HepG2 (cell line): ENCODE measurements at regions not wholly inside any gene's neighbourhood (a gene's known extent, or its start where the extent isn't known, plus 50 kb on each side); places are given as distances from the start of the nearest gene placed in this dataset.

ENCODE experiments used
- ATAC-seq: fragments of 200-7000 bp; cut with Tn5 transposase; 3 replicates; pipeline ENCODE4 v1.9.1; 2020; ENCODE audit warnings: mild to moderate bottlenecking, moderate library complexity
- BruUV-seq: library from RNA; stranded (reverse); fragments of 400-500 nt; replicated peaks from 2 replicates; lab custom pipeline; 2021; lab: Mats Ljungman, UMichigan
- CTCF ChIA-PET: fragments of 300-600 bp; formaldehyde crosslinking; extraction: SDS; loops from one replicate; lab custom pipeline; 2021; ENCODE audit warnings: low total read pairs, inconsistent platforms, low intra/inter-chr PET ratio; lab: Yijun Ruan, JAX
- POLR2A ChIA-PET: fragments of 350-600 bp; sonication (Branson Sonifier 250); formaldehyde crosslinking; loops from one replicate; lab custom pipeline; 2020; ENCODE audit warnings: antibody characterized with exemption, inconsistent platforms; lab: Yijun Ruan, JAX
- DNase-seq: peaks from one replicate; pipeline ENCODE4 v3.0.0-alpha.2; 2015; ENCODE audit warnings: low spot score
- FAIRE-seq: peaks from 3 replicates; lab custom pipeline; 2011; peaks lifted over from hg19 to GRCh38; lab: Jason Lieb, UNC
- H2AFZ ChIP-seq: one replicate; pipeline ENCODE4 v1.6.1; 2011; ENCODE audit warnings: low read length, inconsistent platforms
- H3K27ac ChIP-seq: fragments of 300-600 bp; 3 replicates; pipeline ENCODE4 v1.8.0; 2011; ENCODE audit warnings: mixed run types, mild to moderate bottlenecking, mixed read lengths, low read length, inconsistent platforms; ENCODE audit not compliant: insufficient read depth; ENCODE audit errors: extremely low read length
- H3K27me3 ChIP-seq, 2 experiments: fragments of 200-600 bp in 1 of 2; 2 replicates in 1 of 2; 3 replicates in 1 of 2; pipeline versions ENCODE4 v1.6.0 to v1.8.0; 2011; ENCODE audit warnings: low read length in 2 of 2, mild to moderate bottlenecking in 2 of 2, moderate library complexity in 2 of 2, inconsistent platforms in 1 of 2; ENCODE audit not compliant: insufficient read depth in 2 of 2, control insufficient read depth in 1 of 2
- H3K36me3 ChIP-seq, 2 experiments: fragments of 200-600 bp in 1 of 2; replicated peaks in 1 of 2; 2 replicates in 1 of 2; 3 replicates in 1 of 2; pipeline versions ENCODE4 v1.5.1 to v1.8.0; 2011; ENCODE audit warnings: low read length in 2 of 2, inconsistent platforms in 1 of 2; ENCODE audit not compliant: insufficient read depth in 2 of 2, control insufficient read depth in 1 of 2
- H3K4me1 ChIP-seq: 2 replicates; pipeline ENCODE4 v1.5.1; 2012; ENCODE audit warnings: low read length, inconsistent platforms; ENCODE audit not compliant: insufficient read depth
- H3K4me2 ChIP-seq: 2 replicates; pipeline ENCODE4 v1.6.0; 2011; ENCODE audit warnings: low read depth, low read length, inconsistent platforms
- H3K4me3 ChIP-seq, 3 experiments: fragments of 200-600 bp in 1 of 3; sonication (generic), shearing (Covaris generic) in 1 of 3; replicated peaks in 1 of 3; 2 replicates each; pipeline ENCODE4 v1.5.1; 2011 to 2016; ENCODE audit warnings: low read length in 3 of 3, inconsistent platforms in 2 of 3, low read depth in 2 of 3, mild to moderate bottlenecking in 2 of 3, control low read depth in 1 of 3, mixed read lengths in 1 of 3; ENCODE audit not compliant: insufficient read depth in 1 of 3
- H3K79me2 ChIP-seq: one replicate; pipeline ENCODE4 v1.6.1; 2011; ENCODE audit warnings: low read length, inconsistent platforms; ENCODE audit not compliant: insufficient read depth
- H3K9ac ChIP-seq: 2 replicates; pipeline ENCODE4 v1.6.0; 2011; ENCODE audit warnings: mild to moderate bottlenecking, low read depth, low read length, inconsistent platforms; ENCODE audit not compliant: insufficient read depth
- H3K9me3 ChIP-seq: 2 replicates; pipeline ENCODE4 v1.5.1; 2012; ENCODE audit warnings: mild to moderate bottlenecking, low read length
- H4K20me1 ChIP-seq: 2 replicates; pipeline ENCODE4 v1.6.0; 2011; ENCODE audit warnings: inconsistent platforms, mild to moderate bottlenecking, low read length, moderate library complexity; ENCODE audit not compliant: insufficient read depth
- CCDC6 ChIP-seq: sonication (generic); formaldehyde crosslinking; IDR thresholded peaks from 2 replicates; pipeline ENCODE4 v1.8.1; 2022; ENCODE audit warnings: mild to moderate bottlenecking, missing genetic modification reagents, moderate library complexity
- EEA1 ChIP-seq: sonication (generic); formaldehyde crosslinking; IDR thresholded peaks from 2 replicates; pipeline ENCODE4 v1.5.1; 2020; ENCODE audit warnings: mild to moderate bottlenecking, missing genetic modification reagents, borderline replicate concordance
- GATAD1 ChIP-seq: IDR thresholded peaks from 2 replicates; pipeline ENCODE4 v1.6.1; 2016; ENCODE audit warnings: missing genetic modification reagents, missing compliant biosample characterization
- MAFK ChIP-seq, 2 experiments: IDR thresholded peaks in 1 of 2; conservative IDR thresholded peaks in 1 of 2; 2 replicates each; pipeline ENCODE4 v1.6.1; 2011; ENCODE audit warnings: improper control_type of control experiment in 2 of 2, low read length in 2 of 2
- MEIS2 ChIP-seq: sonication (generic); formaldehyde crosslinking; IDR thresholded peaks from 2 replicates; pipeline ENCODE4 v1.9.0; 2021; ENCODE audit warnings: mild to moderate bottlenecking, missing genetic modification reagents
- NCOA1 ChIP-seq: sonication (generic); formaldehyde crosslinking; IDR thresholded peaks from 2 replicates; pipeline ENCODE4 v1.9.0; 2021; ENCODE audit warnings: missing genetic modification reagents
- ONECUT2 ChIP-seq: sonication (generic); formaldehyde crosslinking; IDR thresholded peaks from 2 replicates; pipeline ENCODE4 v1.4.0; 2020; ENCODE audit warnings: missing genetic modification reagents
- REXO4 ChIP-seq: sonication (generic); formaldehyde crosslinking; IDR thresholded peaks from 2 replicates; pipeline ENCODE4 v1.8.0; 2022; ENCODE audit warnings: missing genetic modification reagents, mild to moderate bottlenecking, borderline replicate concordance
- SALL2 ChIP-seq: sonication (generic); formaldehyde crosslinking; IDR thresholded peaks from 2 replicates; pipeline ENCODE4 v1.8.1; 2023; ENCODE audit warnings: mild to moderate bottlenecking, missing genetic modification reagents, inconsistent platforms
- ZBTB3 ChIP-seq: sonication (generic); formaldehyde crosslinking; IDR thresholded peaks from 2 replicates; pipeline ENCODE4 v1.4.0; 2020; ENCODE audit warnings: low read depth, mild to moderate bottlenecking, moderate library complexity, missing genetic modification reagents, borderline replicate concordance
- ZBTB42 ChIP-seq: sonication (generic); formaldehyde crosslinking; IDR thresholded peaks from 2 replicates; pipeline ENCODE4 v1.5.0; 2020; ENCODE audit warnings: mild to moderate bottlenecking, missing genetic modification reagents
- ZNF678 ChIP-seq: sonication (generic); formaldehyde crosslinking; IDR thresholded peaks from 2 replicates; pipeline ENCODE4 v1.4.0; 2020; ENCODE audit warnings: mild to moderate bottlenecking, missing genetic modification reagents
- ZSCAN9 ChIP-seq: IDR thresholded peaks from 2 replicates; pipeline ENCODE4 v1.6.1; 2016; ENCODE audit warnings: borderline replicate concordance
- WGBS: methylation state at CpG from one replicate; pipeline ENCODE4 v1.1.6; 2017; ENCODE audit warnings: low lambda C conversion rate; 5-methylcytosine and 5-hydroxymethylcytosine counted together
- in situ Hi-C: cut with HindIII; loops from 2 replicates; pipeline ENCODE4 v1.10.0; 2017; ENCODE audit warnings: low pct_unique_long_range_greater_than_20kb; ENCODE audit not compliant: extremely low pct_ligation_motif_present
- intact Hi-C: fragments of 100-400 bp; cut with micrococcal nuclease; formaldehyde crosslinking; loops from one replicate; pipeline ENCODE4 v1.10.0; 2022; ENCODE audit not compliant: unreplicated experiment

DNA sequence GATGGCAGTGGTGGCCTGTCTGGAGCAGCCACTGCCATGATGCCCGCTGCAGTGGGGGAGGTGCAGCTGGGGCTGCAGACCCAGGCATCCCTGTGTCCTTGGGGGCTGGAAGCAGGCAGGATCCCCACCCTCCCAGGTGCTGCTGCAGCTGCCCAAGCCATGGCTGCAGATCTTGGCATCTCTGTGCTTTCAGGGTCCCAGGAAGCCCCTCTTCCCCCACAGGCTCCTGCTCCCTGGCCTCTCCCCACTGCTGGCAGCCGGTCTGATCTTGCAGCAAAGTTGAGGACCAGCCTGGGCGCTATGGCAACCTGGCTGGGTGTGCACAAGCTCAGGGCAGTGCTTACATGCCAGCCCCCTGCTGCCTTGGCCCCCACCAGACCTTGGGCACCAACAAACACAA lies 78.5 kb downstream of the SAMD9 start:
- no peak overlapping the region for H2AFZ ChIP-seq
- no peaks in the 10 kb centered on the region for H4K20me1 ChIP-seq
- CTCF ChIA-PET: no interaction called here
- H3K27ac ChIP-seq: no peak overlapping the region
- H3K27me3 ChIP-seq: peaks cover 0 to 7% of the 10 kb centered on the region in 2 experiments; a peak in 2 of 5 replicates
- BruUV-seq: no TSS peak
- in situ Hi-C loops: no loop called here
- POLR2A ChIA-PET: no interaction called here
- no peak overlapping the region for H3K4me3 ChIP-seq
- TF ChIP-seq REXO4 (CRISPR knock-in tag): no peak
- TF ChIP-seq ZSCAN9 (CRISPR knock-in tag): no peak
- no peak for TF ChIP-seq ZBTB42 (CRISPR knock-in tag)
- TF ChIP-seq NCOA1 (CRISPR knock-in tag): no peak
- TF ChIP-seq MAFK (conservative IDR thresholded peaks at IDR 0.05 in 1 of 2, IDR thresholded peaks at IDR 0.05 in 1 of 2; ENCODE audit: low read length in 2 of 2): no peak
- no peak for TF ChIP-seq ZNF678 (CRISPR knock-in tag)
- no peak for TF ChIP-seq ZBTB3
- 0% methylated on average over 3 of the region's 3 CpGs for WGBS
- no peak overlapping the region for H3K4me2 ChIP-seq
- no peak for DNase-seq
- H3K9me3 ChIP-seq: no peaks in the 10 kb centered on the region
- no peaks in the 10 kb centered on the region for H3K79me2 ChIP-seq
- no peak for FAIRE-seq
- H3K36me3 ChIP-seq: no peaks in the 10 kb centered on the region
- H3K4me1 ChIP-seq: no peaks in the 10 kb centered on the region
- no peak for ATAC-seq
- intact Hi-C loops: no loop called here
- no peak overlapping the region for H3K9ac ChIP-seq

DNA sequence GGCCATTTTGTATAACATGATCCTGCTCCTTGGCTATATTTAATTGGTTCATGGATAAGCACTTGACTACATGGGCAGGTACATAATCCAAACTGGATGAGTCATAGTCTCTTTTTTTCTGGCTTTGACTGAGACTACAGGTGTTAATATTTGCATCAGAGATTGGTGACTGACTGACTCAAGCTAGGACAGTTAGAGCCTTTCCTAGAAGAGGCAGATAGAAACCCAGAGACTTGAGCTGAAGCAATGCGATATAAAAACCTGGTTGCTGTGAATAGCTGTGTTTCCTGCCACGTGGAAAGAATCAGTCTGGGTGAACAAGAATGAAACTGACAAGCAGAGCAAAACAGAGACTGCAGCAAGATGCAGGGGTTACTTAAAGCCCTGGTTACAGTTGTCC lies 81.0 kb downstream of the SAMD9 start:
- TF ChIP-seq SALL2 (CRISPR knock-in tag) (no peak), CCDC6 (CRISPR knock-in tag) (no peak), GATAD1 (CRISPR knock-in tag) (no peak), ONECUT2 (CRISPR knock-in tag) (no peak), MEIS2 (no peak), EEA1 (no peak)
- Histone ChIP-seq H3K4me3 (no peak overlapping the region), H3K79me2 (no peaks in the 10 kb centered on the region), H2AFZ (no peak overlapping the region), H3K27ac (no peak overlapping the region), H3K4me2 (no peak overlapping the region), H3K27me3 (peaks cover 0 to 7% of the 10 kb centered on the region in 2 experiments; a peak in 2 of 5 replicates), H3K4me1 (no peaks in the 10 kb centered on the region), H3K9ac (no peak overlapping the region), H4K20me1 (no peaks in the 10 kb centered on the region), H3K36me3 (no peaks in the 10 kb centered on the region), H3K9me3 (peaks cover 2% of the 10 kb centered on the region)
- in situ Hi-C loops (no loop called here), intact Hi-C loops (no loop called here)
- DNase-seq: no peak
- 48% methylated on average over 2 of the region's 2 CpGs for WGBS
- FAIRE-seq: no peak
- BruUV-seq: no TSS peak
- no peak for ATAC-seq
- CTCF ChIA-PET: no interaction called here
- POLR2A ChIA-PET: no interaction called here
